HCT116 (cell line): ENCODE measurements at regions not wholly inside any gene's neighbourhood (a gene's known extent, or its start where the extent isn't known, plus 50 kb on each side); places are given as distances from the start of the nearest gene placed in this dataset.
"Not testable (repeated sequence)": the region's sequence is repeated elsewhere in the genome, so short reads cannot be mapped to it uniquely, and the experiment has no call there.

Source experiments
- ATAC-seq: fragments of 200-7000 bp; cut with Tn5 transposase; 2 replicates; pipeline ENCODE4 v1.9.1; 2020; ENCODE audit warnings: mild to moderate bottlenecking, moderate library complexity
- BruUV-seq: library from RNA; stranded (reverse); fragments of 400-500 nt; replicated peaks from 2 replicates; lab custom pipeline; 2021; lab: Mats Ljungman, UMichigan
- CTCF ChIA-PET: fragments of 300-600 bp; sonication (Branson Sonifier 250); formaldehyde crosslinking; loops from one replicate; lab custom pipeline; 2021; ENCODE audit warnings: antibody characterized with exemption; lab: Charles Lee
- POLR2A ChIA-PET: fragments of 300-600, 350-600 bp; sonication (Branson Sonifier 250); formaldehyde crosslinking; loops from one replicate; lab custom pipeline; 2021; ENCODE audit warnings: antibody characterized with exemption; lab: Charles Lee
- RAD21 ChIA-PET, 2 experiments: fragments of 300-600 bp; sonication (Branson Sonifier 250); formaldehyde crosslinking; loops; one replicate each; lab custom pipeline; 2023; ENCODE audit warnings: low total read pairs in 2 of 2; ENCODE audit not compliant: uncharacterized antibody in 2 of 2, unreplicated experiment in 2 of 2, low non-redundant PET in 1 of 2; lab: Charles Lee
- DNase-seq: peaks from one replicate; pipeline ENCODE4 v3.0.0-alpha.2; 2010; ENCODE audit warnings: low read depth, low spot score
- H2AFZ ChIP-seq: fragments of 200-600 bp; shearing (Covaris generic), sonication (generic); 2 replicates; pipeline ENCODE4 v1.6.1; 2017; ENCODE audit warnings: low read depth, mixed run types, mixed read lengths, antibody characterized with exemption, low read length; ENCODE audit not compliant: poor library complexity, severe bottlenecking
- H3K27ac ChIP-seq: 2 replicates; pipeline ENCODE4 v1.5.1; 2012; ENCODE audit warnings: low read depth, low read length
- H3K27me3 ChIP-seq: fragments of 200-600 bp; sonication (generic); 2 replicates; pipeline ENCODE4 v1.6.1; 2016; ENCODE audit warnings: mixed run types, low read length, mixed read lengths; ENCODE audit not compliant: insufficient read depth
- H3K36me3 ChIP-seq, 2 experiments: fragments of 200-500 bp in 1 of 2; fragments of 200-600 bp in 1 of 2; sonication (Bioruptor generic) in 1 of 2; sonication (generic) in 1 of 2; 2 replicates each; pipeline versions ENCODE4 v1.5.1 to v1.6.1; 2014 to 2016; ENCODE audit warnings: low read length in 2 of 2, inconsistent platforms in 1 of 2, mixed read lengths in 1 of 2, mixed run types in 1 of 2; ENCODE audit not compliant: insufficient read depth in 2 of 2, control insufficient read depth in 1 of 2
- H3K4me1 ChIP-seq, 2 experiments: fragments of 200-600 bp in 1 of 2; sonication (generic) in 1 of 2; 2 replicates each; pipeline versions ENCODE4 v1.5.1 to v1.6.1; 2012 to 2017; ENCODE audit warnings: low read length in 2 of 2, inconsistent platforms in 1 of 2, mild to moderate bottlenecking in 1 of 2, mixed read lengths in 1 of 2, mixed run types in 1 of 2, moderate library complexity in 1 of 2; ENCODE audit not compliant: insufficient read depth in 2 of 2, control insufficient read depth in 1 of 2
- H3K4me2 ChIP-seq: fragments of 200-600 bp; sonication (generic); 2 replicates; pipeline ENCODE4 v1.6.1; 2017; ENCODE audit warnings: mixed run types, low read length, mixed read lengths
- H3K4me3 ChIP-seq, 2 experiments: fragments of 200-600 bp in 1 of 2; sonication (generic) in 1 of 2; replicated peaks in 1 of 2; 2 replicates each; pipeline ENCODE4 v1.5.1; 2011 to 2016; ENCODE audit warnings: low read length in 2 of 2, control low read depth in 1 of 2, low read depth in 1 of 2, mild to moderate bottlenecking in 1 of 2, mixed read lengths in 1 of 2, mixed run types in 1 of 2
- H3K79me2 ChIP-seq: fragments of 200-600 bp; sonication (generic); 2 replicates; pipeline ENCODE4 v1.6.1; 2017; ENCODE audit warnings: mild to moderate bottlenecking, mixed run types, low read length, moderate library complexity, mixed read lengths; ENCODE audit not compliant: insufficient read depth
- H3K9ac ChIP-seq: fragments of 200-600 bp; sonication (generic); 2 replicates; pipeline ENCODE4 v1.6.1; 2016; ENCODE audit warnings: low read length, mixed read lengths
- H3K9me2 ChIP-seq: fragments of 200-600 bp; sonication (generic), shearing (Covaris generic); 2 replicates; pipeline ENCODE4 v1.6.1; 2017; ENCODE audit warnings: mixed run types, mild to moderate bottlenecking, moderate library complexity; ENCODE audit not compliant: insufficient read depth
- H3K9me3 ChIP-seq, 2 experiments: fragments of 200-500 bp in 1 of 2; fragments of 200-600 bp in 1 of 2; sonication (Bioruptor generic) in 1 of 2; sonication (generic) in 1 of 2; 2 replicates each; pipeline ENCODE4 v1.6.1; 2014 to 2017; ENCODE audit warnings: low read length in 2 of 2, mixed read lengths in 2 of 2, inconsistent platforms in 1 of 2, low read depth in 1 of 2, mild to moderate bottlenecking in 1 of 2, mixed run types in 1 of 2, moderate library complexity in 1 of 2; ENCODE audit not compliant: control insufficient read depth in 1 of 2, insufficient read depth in 1 of 2
- H4K20me1 ChIP-seq: fragments of 200-600 bp; sonication (generic), shearing (Covaris generic); 2 replicates; pipeline ENCODE4 v1.6.1; 2017; ENCODE audit warnings: mixed run types, mild to moderate bottlenecking, moderate library complexity; ENCODE audit not compliant: insufficient read depth
- CBX3 ChIP-seq: IDR thresholded peaks from 2 replicates; pipeline ENCODE4 v1.6.1; 2012; ENCODE audit warnings: low read depth
- ELF1 ChIP-seq: IDR thresholded peaks from 2 replicates; pipeline ENCODE4 v1.6.1; 2012; ENCODE audit warnings: low read depth, borderline replicate concordance
- EZH2phosphoT487 ChIP-seq: fragments of 200-600 bp; IDR thresholded peaks from 2 replicates; pipeline ENCODE4 v1.6.1; 2018; ENCODE audit warnings: antibody characterized with exemption, borderline replicate concordance
- FOSL1 ChIP-seq: IDR thresholded peaks from 2 replicates; pipeline ENCODE4 v1.6.1; 2012; ENCODE audit warnings: low read depth
- JUND ChIP-seq: IDR thresholded peaks from 2 replicates; pipeline ENCODE4 v1.6.1; 2012
- MAX ChIP-seq: IDR thresholded peaks from 2 replicates; pipeline ENCODE4 v1.6.1; 2012
- POLR2A ChIP-seq: IDR thresholded peaks from 2 replicates; pipeline ENCODE4 v1.7.0; 2011; ENCODE audit warnings: borderline replicate concordance; ENCODE audit not compliant: insufficient read depth, insufficient read length; ENCODE audit errors: extremely low read depth
- POLR2AphosphoS5 ChIP-seq: IDR thresholded peaks from 2 replicates; pipeline ENCODE4 v1.6.1; 2011; ENCODE audit warnings: mild to moderate bottlenecking, low read depth, low read length, moderate library complexity
- RAD21 ChIP-seq: IDR thresholded peaks from 2 replicates; pipeline ENCODE4 v1.6.1; 2012; ENCODE audit warnings: low read depth, mild to moderate bottlenecking
- SP1 ChIP-seq: IDR thresholded peaks from 2 replicates; pipeline ENCODE4 v1.6.1; 2012; ENCODE audit warnings: low read depth
- SRF ChIP-seq: IDR thresholded peaks from 2 replicates; pipeline ENCODE4 v1.6.1; 2012; ENCODE audit warnings: low read depth
- YY1 ChIP-seq: IDR thresholded peaks from 2 replicates; pipeline ENCODE4 v1.6.1; 2011; ENCODE audit warnings: low read length, low read depth, moderate library complexity, mild to moderate bottlenecking; ENCODE audit not compliant: insufficient replicate concordance; ENCODE audit errors: extremely low read depth
- ZFX ChIP-seq: fragments of 450-650 bp; IDR thresholded peaks from 2 replicates; pipeline ENCODE4 v1.6.1; 2017
- ZNF274 ChIP-seq: fragments of 200-500 bp; sonication (Bioruptor generic); IDR thresholded peaks from 2 replicates; pipeline ENCODE4 v1.6.1; 2014; ENCODE audit warnings: mild to moderate bottlenecking, low read depth, low read length, inconsistent platforms
- intact Hi-C: fragments of 100-400 bp; cut with micrococcal nuclease; formaldehyde crosslinking; loops from 2 replicates; pipeline ENCODE4 v1.10.0; 2022
- TF ChIP-seq, protein P1 (sequence below), 3 experiments: fragments of 200-600 bp in 1 of 3; sonication (generic) in 1 of 3; IDR thresholded peaks in 2 of 3; conservative IDR thresholded peaks in 1 of 3; 2 replicates each; pipeline ENCODE4 v1.5.1; 2012 to 2017; ENCODE audit warnings: low read depth in 2 of 3, low read length in 2 of 3, antibody characterized with exemption in 1 of 3, borderline replicate concordance in 1 of 3, control low read depth in 1 of 3, mild to moderate bottlenecking in 1 of 3, mixed read lengths in 1 of 3, mixed run types in 1 of 3, moderate library complexity in 1 of 3; ENCODE audit not compliant: insufficient read depth in 1 of 3
- TF ChIP-seq, protein P2 (sequence below): IDR thresholded peaks from 2 replicates; pipeline ENCODE4 v1.6.1; 2012

DNA sequence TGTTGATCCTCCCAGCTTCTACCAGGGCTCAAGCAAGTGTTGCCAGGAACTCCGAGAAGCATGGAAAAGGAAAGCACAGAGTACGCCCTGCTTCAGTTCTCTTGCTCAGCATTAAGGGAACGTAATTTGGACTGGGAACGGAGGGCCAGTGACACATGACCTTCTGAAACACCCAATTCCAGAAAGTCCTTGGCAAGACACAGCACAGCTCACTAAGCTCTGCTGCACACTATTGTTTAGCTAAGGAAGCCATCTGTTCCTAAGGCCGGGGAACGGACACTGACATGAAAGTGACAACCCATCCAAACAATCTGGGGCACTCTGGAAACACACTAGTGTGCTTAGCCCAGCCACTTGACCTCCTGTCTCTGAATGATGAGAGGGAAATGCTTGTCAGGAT lies 56.9 kb upstream of the NXT1 start:
- Histone ChIP-seq H3K79me2 (no peaks in the 10 kb centered on the region), H3K9me3 (no peaks in the 10 kb centered on the region), H4K20me1 (no peaks in the 10 kb centered on the region), H3K36me3 (no peaks in the 10 kb centered on the region), H3K4me1 (no peaks in the 10 kb centered on the region), H3K27me3 (peaks cover 39% of the 10 kb centered on the region), H3K27ac (no peak overlapping the region), H2AFZ (no peak overlapping the region), H3K4me2 (no peak overlapping the region), H3K9me2 (no peaks in the 10 kb centered on the region), H3K9ac (no peak overlapping the region), H3K4me3 (no peak overlapping the region)
- RAD21 ChIA-PET: no interaction called here
- DNase-seq (no peak), ATAC-seq (no peak)
- no TSS peak for BruUV-seq
- POLR2A ChIA-PET: no interaction called here
- CTCF ChIA-PET: no interaction called here
- TF ChIP-seq, protein P1, sequence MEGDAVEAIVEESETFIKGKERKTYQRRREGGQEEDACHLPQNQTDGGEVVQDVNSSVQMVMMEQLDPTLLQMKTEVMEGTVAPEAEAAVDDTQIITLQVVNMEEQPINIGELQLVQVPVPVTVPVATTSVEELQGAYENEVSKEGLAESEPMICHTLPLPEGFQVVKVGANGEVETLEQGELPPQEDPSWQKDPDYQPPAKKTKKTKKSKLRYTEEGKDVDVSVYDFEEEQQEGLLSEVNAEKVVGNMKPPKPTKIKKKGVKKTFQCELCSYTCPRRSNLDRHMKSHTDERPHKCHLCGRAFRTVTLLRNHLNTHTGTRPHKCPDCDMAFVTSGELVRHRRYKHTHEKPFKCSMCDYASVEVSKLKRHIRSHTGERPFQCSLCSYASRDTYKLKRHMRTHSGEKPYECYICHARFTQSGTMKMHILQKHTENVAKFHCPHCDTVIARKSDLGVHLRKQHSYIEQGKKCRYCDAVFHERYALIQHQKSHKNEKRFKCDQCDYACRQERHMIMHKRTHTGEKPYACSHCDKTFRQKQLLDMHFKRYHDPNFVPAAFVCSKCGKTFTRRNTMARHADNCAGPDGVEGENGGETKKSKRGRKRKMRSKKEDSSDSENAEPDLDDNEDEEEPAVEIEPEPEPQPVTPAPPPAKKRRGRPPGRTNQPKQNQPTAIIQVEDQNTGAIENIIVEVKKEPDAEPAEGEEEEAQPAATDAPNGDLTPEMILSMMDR (IDR thresholded peaks at IDR 0.05 in 2 of 3, conservative IDR thresholded peaks at IDR 0.05 in 1 of 3; ENCODE audit: borderline replicate concordance in 1 of 3, insufficient read depth in 1 of 3, low read depth in 2 of 3, low read length in 2 of 3): no peak
- no peak for TF ChIP-seq SRF
- no peak for TF ChIP-seq ZFX
- no peak for TF ChIP-seq POLR2A
- no peak for TF ChIP-seq JUND
- TF ChIP-seq RAD21: no peak
- TF ChIP-seq, protein P2, sequence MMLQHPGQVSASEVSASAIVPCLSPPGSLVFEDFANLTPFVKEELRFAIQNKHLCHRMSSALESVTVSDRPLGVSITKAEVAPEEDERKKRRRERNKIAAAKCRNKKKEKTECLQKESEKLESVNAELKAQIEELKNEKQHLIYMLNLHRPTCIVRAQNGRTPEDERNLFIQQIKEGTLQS: no peak
- TF ChIP-seq MAX: no peak
- TF ChIP-seq POLR2AphosphoS5: no peak
- no peak for TF ChIP-seq ZNF274
- TF ChIP-seq SP1: no peak
- no peak for TF ChIP-seq CBX3
- no peak for TF ChIP-seq EZH2phosphoT487
- TF ChIP-seq ELF1: no peak
- no peak for TF ChIP-seq FOSL1
- TF ChIP-seq YY1: no peak
- intact Hi-C loops: no loop called here

- POLR2A ChIA-PET, CTCF ChIA-PET, H3K79me2 ChIP-seq, H3K9ac ChIP-seq, DNase-seq, ATAC-seq, H3K4me1 ChIP-seq, RAD21 ChIA-PET, H3K4me2 ChIP-seq, H4K20me1 ChIP-seq, H3K9me2 ChIP-seq, H3K9me3 ChIP-seq, intact Hi-C loops, H2AFZ ChIP-seq, H3K4me3 ChIP-seq, H3K27ac ChIP-seq, H3K36me3 ChIP-seq, BruUV-seq: not testable (repeated sequence)
- peaks cover 47% of the 10 kb centered on the region for H3K27me3 ChIP-seq
These were observed 58.3 kb upstream of the NXT1 start for GRCh38 chr20:23292311-23292710.
